ENCODE measurements at regions not wholly inside any gene's neighbourhood (a gene's known extent, or its start where the extent isn't known, plus 50 kb on each side); places are given as distances from the start of the nearest gene placed in this dataset.

GRCh38 chr20:23932256-23932655, 52.7 kb upstream of the CST5 start:
- no peak for DNase-seq (ENCODE audit: low read depth)
- ChIA-PET POLR2A (interaction anchor here (0.7 kb wide), 1 partner anchor 1300 kb away, joined by 4 read pairs; no protein-coding TSS in a partner anchor), CTCF (no interaction called here)
- H3K27me3 ChIP-seq (ENCODE audit: control insufficient read depth, insufficient read depth, low read length) = no peaks in the 10 kb centered on the region
- no peaks in the 10 kb centered on the region for H3K36me3 ChIP-seq (ENCODE audit: control insufficient read depth, insufficient read depth, low read length)
- H3K4me3 ChIP-seq (ENCODE audit: low read depth, low read length) = no peak overlapping the region
- no peak for TF ChIP-seq CTCF (IDR thresholded peaks at IDR 0.05; ENCODE audit: insufficient read depth, low read depth, low read length)
